SK-N-SH treated with all-trans-retinoic acid at 6 μM for 48 hours (cell line): ENCODE measurements at regions not wholly inside any gene's neighbourhood (a gene's known extent, or its start where the extent isn't known, plus 50 kb on each side); places are given as distances from the start of the nearest gene placed in this dataset.

Experiments
- GLIS3 ChIP-seq: fragments of 250-450 bp; sonication (Bioruptor Pico); IDR thresholded peaks from 2 replicates; pipeline ENCODE4 v1.5.0; 2020; ENCODE audit warnings: mild to moderate bottlenecking, moderate library complexity
- ISL1 ChIP-seq: fragments of 250-450 bp; sonication (Bioruptor Pico); IDR thresholded peaks from 2 replicates; pipeline ENCODE4 v2.1.2; 2022; ENCODE audit warnings: mild to moderate bottlenecking, moderate library complexity

GRCh38 chr2:60671966-60672365 lies 84.1 kb upstream of the PAPOLG start:
- TF ChIP-seq GLIS3, result no peak
- TF ChIP-seq ISL1 (CRISPR knock-in tag), result no peak
